ENCODE measurements at regions not wholly inside any gene's neighbourhood (a gene's known extent, or its start where the extent isn't known, plus 50 kb on each side); places are given as distances from the start of the nearest gene placed in this dataset.
"Not testable (repeated sequence)": the region's sequence is repeated elsewhere in the genome, so short reads cannot be mapped to it uniquely, and the experiment has no call there.

- DNase-seq: not testable (repeated sequence)
Observed at GRCh38 chr9:115585458-115585857, 467.5 kb upstream of the TNC start.

- no peak for DNase-seq
Observed at GRCh38 chr9:115587310-115587709, 469.4 kb upstream of the TNC start.

- DNase-seq: no peak
Observed at GRCh38 chr9:115590011-115590410, 472.1 kb upstream of the TNC start.

- DNase-seq: peak; percentile 52
Observed at GRCh38 chr9:115591584-115591984, 473.6 kb upstream of the TNC start.

GRCh38 chr9:115593587-115594091 is 475.7 kb upstream of the TNC start:
- DNase-seq: peak; percentile 14

- DNase-seq: no peak
Observed at GRCh38 chr9:115594557-115594956, 476.6 kb upstream of the TNC start.

- no peak for DNase-seq
Observed at GRCh38 chr9:115596021-115596745, 478.2 kb upstream of the TNC start.

GRCh38 chr9:115596746-115597080 is 478.8 kb upstream of the TNC start:
- no peak for DNase-seq

GRCh38 chr9:115597330-115597895 is 479.5 kb upstream of the TNC start:
- no peak for DNase-seq

GRCh38 chr9:115598751-115599150 is 480.8 kb upstream of the TNC start:
- DNase-seq: no peak

- no peak for DNase-seq
Observed at GRCh38 chr9:115599898-115600297, 481.9 kb upstream of the TNC start.

- DNase-seq: no peak
Observed at GRCh38 chr9:115601434-115601833, 483.5 kb upstream of the TNC start.

- no peak for DNase-seq
Observed at GRCh38 chr9:115604831-115605483, 487.0 kb upstream of the TNC start.

GRCh38 chr9:115606838-115607237 is 488.9 kb upstream of the TNC start:
- no peak for DNase-seq

- no peak for DNase-seq
Observed at GRCh38 chr9:115614326-115614999, 496.5 kb upstream of the TNC start.

- no peak for DNase-seq
Observed at GRCh38 chr9:115615000-115615401, 497.0 kb upstream of the TNC start.

- no peak for DNase-seq
Observed at GRCh38 chr9:115615821-115616665, 498.1 kb upstream of the TNC start.

GRCh38 chr9:115616666-115617239 is 498.8 kb upstream of the TNC start:
- no peak for DNase-seq

GRCh38 chr9:115625251-115625650 is 507.3 kb upstream of the TNC start:
- no peak for DNase-seq

GRCh38 chr9:115625954-115626353 is 508.0 kb upstream of the TNC start:
- DNase-seq: no peak

- no peak for DNase-seq
Observed at GRCh38 chr9:115627511-115627910, 509.6 kb upstream of the TNC start.

- DNase-seq: no peak
Observed at GRCh38 chr9:115628426-115628825, 510.5 kb upstream of the TNC start.
